ENCODE measurements at regions not wholly inside any gene's neighbourhood (a gene's known extent, or its start where the extent isn't known, plus 50 kb on each side); places are given as distances from the start of the nearest gene placed in this dataset.

DNA sequence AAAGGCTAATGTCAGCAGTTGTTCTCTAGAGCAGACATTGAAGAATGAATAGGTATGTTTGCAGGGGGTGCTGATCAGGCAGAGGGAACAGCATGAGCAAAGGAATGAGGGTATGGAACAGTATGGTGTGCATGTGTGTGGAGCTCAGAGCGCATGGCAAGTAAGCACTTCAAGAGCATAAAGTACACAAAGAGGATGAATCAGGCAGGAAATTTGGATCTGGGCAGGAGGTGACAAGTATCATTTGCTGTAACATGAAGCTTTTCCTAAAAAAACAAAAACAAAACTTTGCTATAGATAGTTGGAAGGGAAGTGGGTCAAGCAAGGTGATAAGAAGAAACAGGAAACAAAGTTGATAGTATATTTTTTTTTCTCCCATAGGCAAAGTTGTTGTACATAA is 746.8 kb downstream of the HDGFL1 start:
- no peak for DNase-seq (ENCODE audit: low read depth)
- H3K4me3 ChIP-seq (ENCODE audit: low read depth, low read length) = no peak overlapping the region
- TF ChIP-seq, protein P1, sequence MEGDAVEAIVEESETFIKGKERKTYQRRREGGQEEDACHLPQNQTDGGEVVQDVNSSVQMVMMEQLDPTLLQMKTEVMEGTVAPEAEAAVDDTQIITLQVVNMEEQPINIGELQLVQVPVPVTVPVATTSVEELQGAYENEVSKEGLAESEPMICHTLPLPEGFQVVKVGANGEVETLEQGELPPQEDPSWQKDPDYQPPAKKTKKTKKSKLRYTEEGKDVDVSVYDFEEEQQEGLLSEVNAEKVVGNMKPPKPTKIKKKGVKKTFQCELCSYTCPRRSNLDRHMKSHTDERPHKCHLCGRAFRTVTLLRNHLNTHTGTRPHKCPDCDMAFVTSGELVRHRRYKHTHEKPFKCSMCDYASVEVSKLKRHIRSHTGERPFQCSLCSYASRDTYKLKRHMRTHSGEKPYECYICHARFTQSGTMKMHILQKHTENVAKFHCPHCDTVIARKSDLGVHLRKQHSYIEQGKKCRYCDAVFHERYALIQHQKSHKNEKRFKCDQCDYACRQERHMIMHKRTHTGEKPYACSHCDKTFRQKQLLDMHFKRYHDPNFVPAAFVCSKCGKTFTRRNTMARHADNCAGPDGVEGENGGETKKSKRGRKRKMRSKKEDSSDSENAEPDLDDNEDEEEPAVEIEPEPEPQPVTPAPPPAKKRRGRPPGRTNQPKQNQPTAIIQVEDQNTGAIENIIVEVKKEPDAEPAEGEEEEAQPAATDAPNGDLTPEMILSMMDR (IDR thresholded peaks at IDR 0.05; ENCODE audit: insufficient read depth, low read length, poor library complexity, severe bottlenecking) = no peak
- H3K27me3 ChIP-seq (ENCODE audit: control insufficient read depth, insufficient read depth, low read length) = no peaks in the 10 kb centered on the region
- H3K36me3 ChIP-seq (ENCODE audit: control insufficient read depth, insufficient read depth, low read length) = no peaks in the 10 kb centered on the region

DNA sequence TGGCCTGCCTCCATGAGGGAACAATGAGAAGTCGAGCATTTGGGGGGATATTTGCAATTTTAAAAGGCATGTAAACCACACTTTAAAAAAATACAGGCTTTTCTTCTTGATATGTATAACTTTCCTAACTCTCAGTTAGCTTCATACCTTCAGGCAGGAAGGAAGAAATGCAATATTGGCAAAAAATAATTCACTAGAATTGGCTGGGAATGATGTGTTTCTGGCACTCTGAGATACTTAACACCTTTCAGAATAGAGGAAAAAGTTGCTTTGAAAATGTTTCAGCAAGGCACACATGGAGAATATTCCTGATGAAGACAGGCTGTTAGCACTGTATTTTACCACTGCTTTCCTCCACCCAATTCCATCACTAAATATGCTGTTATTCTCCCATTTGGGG is 747.6 kb downstream of the HDGFL1 start:
- DNase-seq (ENCODE audit: low read depth) = no peak
- no peak overlapping the region for H3K4me3 ChIP-seq (ENCODE audit: low read depth, low read length)
- H3K36me3 ChIP-seq (ENCODE audit: control insufficient read depth, insufficient read depth, low read length) = no peaks in the 10 kb centered on the region
- no peaks in the 10 kb centered on the region for H3K27me3 ChIP-seq (ENCODE audit: control insufficient read depth, insufficient read depth, low read length)
- TF ChIP-seq, protein P1 (IDR thresholded peaks at IDR 0.05; ENCODE audit: insufficient read depth, low read length, poor library complexity, severe bottlenecking) = no peak

DNA sequence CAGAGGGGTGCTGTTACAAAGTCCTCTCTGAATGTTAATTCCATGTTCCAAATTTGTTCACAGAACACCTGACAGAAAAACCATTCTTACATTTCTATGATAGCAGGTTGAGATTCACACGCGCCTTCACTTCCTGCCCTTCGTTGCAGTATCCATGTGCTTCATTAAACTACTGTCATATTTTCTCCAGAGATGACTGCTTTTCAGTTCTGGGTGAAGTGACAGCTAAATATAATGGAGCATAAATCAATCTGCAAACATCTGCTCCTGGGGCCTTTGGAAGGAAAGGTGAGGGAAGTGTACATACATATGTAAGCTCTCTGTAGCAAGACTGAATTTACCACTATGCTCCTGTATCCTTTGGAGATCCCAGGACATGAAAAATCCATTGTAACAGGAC is 750.2 kb downstream of the HDGFL1 start:
- H3K27me3 ChIP-seq (ENCODE audit: control insufficient read depth, insufficient read depth, low read length) = no peaks in the 10 kb centered on the region
- TF ChIP-seq, protein P1 (IDR thresholded peaks at IDR 0.05; ENCODE audit: insufficient read depth, low read length, poor library complexity, severe bottlenecking) = no peak
- DNase-seq (ENCODE audit: low read depth) = no peak
- H3K4me3 ChIP-seq (ENCODE audit: low read depth, low read length) = no peak overlapping the region
- no peaks in the 10 kb centered on the region for H3K36me3 ChIP-seq (ENCODE audit: control insufficient read depth, insufficient read depth, low read length)

DNA sequence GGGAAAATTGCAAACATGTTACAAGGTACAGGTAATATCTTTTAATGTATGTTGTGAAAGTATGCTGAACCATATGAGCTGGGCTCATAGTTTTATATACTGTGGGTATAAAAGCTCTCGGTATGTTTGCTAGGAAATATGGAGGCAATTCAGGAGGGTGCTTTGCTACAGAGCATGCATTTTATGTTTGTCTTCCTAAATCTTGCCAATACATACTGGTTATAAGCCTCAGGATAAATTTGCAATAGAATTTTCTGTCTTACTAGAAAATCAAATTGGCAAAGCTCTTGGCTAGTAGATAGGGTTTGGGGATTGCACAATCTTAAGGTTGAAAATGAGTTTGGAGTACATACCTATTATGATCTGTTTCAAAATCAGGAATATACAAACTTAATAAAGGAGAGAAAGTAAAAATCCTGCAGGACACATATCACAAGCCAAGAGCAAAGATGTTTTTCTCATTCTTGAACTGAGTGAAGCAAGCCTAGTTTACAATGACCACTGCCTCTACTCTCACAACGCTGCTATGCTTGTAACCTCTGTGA is 751.2 kb downstream of the HDGFL1 start:
- Histone ChIP-seq H3K36me3 (ENCODE audit: control insufficient read depth, insufficient read depth, low read length) (no peaks in the 10 kb centered on the region), H3K4me3 (ENCODE audit: low read depth, low read length) (no peak overlapping the region), H3K27me3 (ENCODE audit: control insufficient read depth, insufficient read depth, low read length) (no peaks in the 10 kb centered on the region)
- DNase-seq (ENCODE audit: low read depth) = no peak
- TF ChIP-seq, protein P1 (IDR thresholded peaks at IDR 0.05; ENCODE audit: insufficient read depth, low read length, poor library complexity, severe bottlenecking) = no peak

DNA sequence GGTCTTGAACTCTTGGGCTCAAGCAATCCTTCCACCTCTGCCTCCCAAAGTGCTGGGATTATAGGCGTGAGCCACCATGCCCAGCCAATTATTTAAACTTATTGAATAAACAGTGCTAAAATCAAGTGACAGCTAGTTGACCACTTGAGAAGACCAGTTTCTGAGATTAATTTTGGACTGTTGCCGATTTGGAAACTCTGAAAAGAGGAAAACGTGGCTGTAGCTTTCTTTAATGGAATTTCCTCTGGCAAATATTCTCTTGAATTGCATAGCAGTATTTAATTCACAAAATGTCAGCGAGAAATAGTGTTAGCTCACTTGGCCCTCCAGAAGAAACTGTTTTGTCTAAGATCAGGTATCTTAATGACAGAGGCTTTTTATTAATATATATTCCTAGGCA is 754.5 kb downstream of the HDGFL1 start:
- no peaks in the 10 kb centered on the region for H3K27me3 ChIP-seq (ENCODE audit: control insufficient read depth, insufficient read depth, low read length)
- no peak for DNase-seq (ENCODE audit: low read depth)
- H3K4me3 ChIP-seq (ENCODE audit: low read depth, low read length) = no peak overlapping the region
- no peaks in the 10 kb centered on the region for H3K36me3 ChIP-seq (ENCODE audit: control insufficient read depth, insufficient read depth, low read length)
- TF ChIP-seq, protein P1 (IDR thresholded peaks at IDR 0.05; ENCODE audit: insufficient read depth, low read length, poor library complexity, severe bottlenecking) = no peak

DNA sequence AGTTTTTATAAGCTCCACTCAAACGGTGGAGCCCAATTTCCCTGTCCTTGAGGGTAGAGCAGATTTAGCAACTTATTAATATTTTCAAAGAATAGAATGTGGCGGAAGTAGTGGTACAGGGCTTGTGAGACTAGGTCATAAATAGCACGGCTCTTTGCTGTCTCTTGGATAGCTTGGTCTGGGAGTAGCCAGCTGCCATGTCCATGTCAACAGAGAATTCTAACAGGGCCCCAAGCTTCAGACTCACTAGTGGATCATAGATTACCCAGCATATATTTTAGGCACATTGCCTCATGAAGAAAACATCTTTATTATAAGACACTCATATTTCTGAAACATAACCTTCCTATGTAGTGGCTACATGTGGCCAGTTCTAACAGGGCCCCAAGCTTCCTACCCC is 755.7 kb downstream of the HDGFL1 start:
- H3K4me3 ChIP-seq (ENCODE audit: low read depth, low read length) = no peak overlapping the region
- no peaks in the 10 kb centered on the region for H3K36me3 ChIP-seq (ENCODE audit: control insufficient read depth, insufficient read depth, low read length)
- TF ChIP-seq, protein P1 (IDR thresholded peaks at IDR 0.05; ENCODE audit: insufficient read depth, low read length, poor library complexity, severe bottlenecking) = no peak
- no peaks in the 10 kb centered on the region for H3K27me3 ChIP-seq (ENCODE audit: control insufficient read depth, insufficient read depth, low read length)
- no peak for DNase-seq (ENCODE audit: low read depth)

Measured in kidney epithelial cell (primary cell).